IPS-18c (cell line): ENCODE measurements at regions not wholly inside any gene's neighbourhood (a gene's known extent, or its start where the extent isn't known, plus 50 kb on each side); places are given as distances from the start of the nearest gene placed in this dataset.

Experiments
- H3K4me3 ChIP-seq: 2 replicates; pipeline ENCODE4 v1.7.0; 2013; ENCODE audit warnings: low read depth, mild to moderate bottlenecking, low read length, moderate library complexity; ENCODE audit not compliant: insufficient read depth
- H3K9me3 ChIP-seq: one replicate; pipeline ENCODE4 v1.6.1; 2013; ENCODE audit warnings: mild to moderate bottlenecking, low read length, moderate library complexity; ENCODE audit not compliant: control insufficient read depth, insufficient read depth

DNA sequence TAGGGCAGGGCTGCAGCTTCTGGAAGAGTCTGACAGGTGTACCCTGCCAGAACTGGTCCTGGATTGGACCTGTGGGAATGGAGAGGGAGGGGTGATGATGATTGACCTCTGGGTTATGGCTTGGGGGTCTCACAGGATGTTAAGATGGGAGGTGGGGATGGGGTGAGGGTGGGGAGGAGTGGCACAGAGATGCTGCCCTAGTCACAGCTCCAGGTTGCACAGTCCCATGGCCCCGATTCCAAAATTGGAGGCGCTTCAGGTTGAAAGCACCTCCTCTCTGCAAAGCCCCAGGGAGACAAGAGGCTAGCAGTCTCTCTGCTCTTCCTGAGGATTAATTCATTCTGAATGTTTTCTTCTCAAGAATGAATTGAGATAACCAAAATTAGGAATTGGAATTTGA lies 101.4 kb downstream of the FAM43A start:
- H3K9me3 ChIP-seq, result no peaks in the 10 kb centered on the region

DNA sequence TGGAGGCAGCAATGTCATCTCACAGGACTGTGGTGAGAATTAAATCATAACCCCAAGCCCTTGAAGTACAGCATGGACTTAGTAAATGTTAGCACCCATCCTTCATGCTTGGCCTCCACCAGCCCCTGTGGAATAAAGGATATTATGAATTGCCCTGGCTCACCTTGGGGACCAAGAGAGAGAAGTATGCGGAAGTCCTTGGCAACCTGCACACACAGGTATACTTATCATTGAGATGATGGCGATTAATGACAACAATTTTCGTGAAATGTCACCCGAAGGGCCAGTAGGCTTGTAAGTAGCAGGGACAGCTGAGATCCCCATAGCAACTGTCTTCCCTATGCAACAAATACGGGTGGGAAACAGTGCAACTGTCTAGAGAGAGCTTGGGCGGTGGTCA lies 102.0 kb downstream of the FAM43A start:
- Histone ChIP-seq H3K4me3 (no peak overlapping the region), H3K9me3 (no peaks in the 10 kb centered on the region)

More for the DNA sequence above, 101.4 kb downstream of the FAM43A start:
- H3K4me3 ChIP-seq, result no peak overlapping the region

DNA sequence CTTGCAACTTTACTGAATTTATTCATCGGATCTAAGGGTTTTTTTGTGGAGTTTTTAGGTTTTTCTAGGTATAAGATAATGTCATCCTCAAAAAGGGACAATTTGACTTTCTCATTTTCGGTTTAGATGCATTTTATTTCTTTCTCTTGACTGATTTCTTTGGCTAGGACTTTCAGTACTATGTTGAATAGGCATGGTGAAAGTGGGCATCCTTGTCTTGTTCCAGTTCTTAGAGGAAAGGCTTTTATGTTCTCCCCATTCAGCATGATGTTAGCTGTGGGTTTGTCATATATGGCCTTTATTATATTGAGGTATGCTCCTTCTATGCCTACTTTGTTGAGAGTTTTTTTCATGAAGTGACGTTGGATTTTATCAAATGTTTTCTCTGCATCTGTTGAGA lies 106.7 kb downstream of the FAM43A start:
- Histone ChIP-seq H3K9me3 (no peaks in the 10 kb centered on the region), H3K4me3 (no peak overlapping the region)

DNA sequence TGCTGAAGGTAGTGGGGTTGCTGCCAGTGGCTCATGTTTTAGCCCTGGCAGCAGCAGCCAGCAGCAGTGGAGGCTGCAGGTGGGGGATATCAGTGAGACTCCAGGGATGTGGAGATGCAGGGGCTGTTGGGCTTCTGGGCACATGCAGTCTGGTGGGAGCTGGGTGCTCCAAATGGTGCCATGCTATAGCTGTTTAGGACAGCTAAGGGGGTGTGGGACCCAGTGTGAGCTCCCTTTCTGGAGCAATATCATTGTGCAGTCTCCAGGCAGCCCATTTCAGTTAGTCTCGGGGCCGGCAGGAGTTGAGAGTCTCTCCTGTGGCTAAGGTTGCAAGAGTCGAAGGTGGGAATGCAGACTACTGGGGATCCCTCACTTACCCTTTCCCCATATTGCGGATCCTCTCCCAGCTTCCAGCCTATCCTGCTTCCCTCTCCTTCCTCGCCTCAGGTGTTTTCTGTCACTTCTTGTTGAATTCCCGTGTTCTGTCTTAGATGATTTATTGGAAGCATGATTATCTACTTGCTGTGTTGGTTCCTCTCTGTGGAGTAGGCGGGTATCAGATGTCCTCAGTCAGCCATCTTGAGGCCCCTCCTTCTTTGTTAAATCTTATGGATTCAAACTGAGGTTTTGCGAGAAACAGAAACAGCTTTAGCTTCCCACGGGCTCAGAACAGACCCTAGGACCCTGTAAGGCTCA lies 112.0 kb downstream of the FAM43A start:
- Histone ChIP-seq H3K9me3 (no peaks in the 10 kb centered on the region), H3K4me3 (no peak overlapping the region)

DNA sequence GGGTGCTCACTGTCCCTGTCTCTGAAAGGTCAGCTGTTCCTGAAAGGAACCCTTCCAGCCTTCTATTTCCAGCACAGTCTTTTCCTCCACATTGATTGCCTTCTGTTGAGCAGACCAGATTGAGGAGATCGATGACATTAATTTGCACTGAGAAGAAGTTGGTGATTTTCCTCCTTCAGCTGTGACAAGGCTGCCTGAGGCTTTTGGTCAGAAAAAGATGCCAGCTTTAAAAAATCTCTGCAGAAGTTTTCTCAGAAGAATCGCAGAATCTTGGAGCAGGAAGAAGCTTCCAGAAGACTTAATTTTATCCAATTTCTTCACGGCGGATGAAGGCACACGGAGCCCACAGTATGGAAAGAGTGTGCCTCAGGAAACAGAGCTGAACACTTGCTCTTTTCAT lies 112.8 kb downstream of the FAM43A start:
- Histone ChIP-seq H3K4me3 (no peak overlapping the region), H3K9me3 (no peaks in the 10 kb centered on the region)

DNA sequence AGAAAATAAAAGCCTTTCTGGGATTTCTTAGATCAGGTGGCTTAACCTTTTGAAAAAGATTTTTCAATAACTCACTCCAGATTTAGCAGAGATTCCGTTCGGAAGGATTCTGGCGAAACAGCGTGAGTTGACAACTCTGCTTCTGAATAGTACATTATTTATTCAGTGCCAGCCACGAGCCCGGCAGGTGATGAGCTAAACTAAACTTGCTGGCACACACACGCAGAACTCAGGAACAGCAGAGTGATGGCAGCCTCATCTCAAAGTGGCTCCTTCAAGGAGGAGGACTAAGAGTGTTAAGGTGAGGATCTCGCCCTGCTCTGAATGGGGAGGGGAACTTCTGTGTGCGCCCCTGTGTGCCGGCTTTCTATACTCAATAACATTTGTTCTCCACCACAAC lies 114.3 kb downstream of the FAM43A start:
- Histone ChIP-seq H3K9me3 (no peaks in the 10 kb centered on the region), H3K4me3 (no peak overlapping the region)

DNA sequence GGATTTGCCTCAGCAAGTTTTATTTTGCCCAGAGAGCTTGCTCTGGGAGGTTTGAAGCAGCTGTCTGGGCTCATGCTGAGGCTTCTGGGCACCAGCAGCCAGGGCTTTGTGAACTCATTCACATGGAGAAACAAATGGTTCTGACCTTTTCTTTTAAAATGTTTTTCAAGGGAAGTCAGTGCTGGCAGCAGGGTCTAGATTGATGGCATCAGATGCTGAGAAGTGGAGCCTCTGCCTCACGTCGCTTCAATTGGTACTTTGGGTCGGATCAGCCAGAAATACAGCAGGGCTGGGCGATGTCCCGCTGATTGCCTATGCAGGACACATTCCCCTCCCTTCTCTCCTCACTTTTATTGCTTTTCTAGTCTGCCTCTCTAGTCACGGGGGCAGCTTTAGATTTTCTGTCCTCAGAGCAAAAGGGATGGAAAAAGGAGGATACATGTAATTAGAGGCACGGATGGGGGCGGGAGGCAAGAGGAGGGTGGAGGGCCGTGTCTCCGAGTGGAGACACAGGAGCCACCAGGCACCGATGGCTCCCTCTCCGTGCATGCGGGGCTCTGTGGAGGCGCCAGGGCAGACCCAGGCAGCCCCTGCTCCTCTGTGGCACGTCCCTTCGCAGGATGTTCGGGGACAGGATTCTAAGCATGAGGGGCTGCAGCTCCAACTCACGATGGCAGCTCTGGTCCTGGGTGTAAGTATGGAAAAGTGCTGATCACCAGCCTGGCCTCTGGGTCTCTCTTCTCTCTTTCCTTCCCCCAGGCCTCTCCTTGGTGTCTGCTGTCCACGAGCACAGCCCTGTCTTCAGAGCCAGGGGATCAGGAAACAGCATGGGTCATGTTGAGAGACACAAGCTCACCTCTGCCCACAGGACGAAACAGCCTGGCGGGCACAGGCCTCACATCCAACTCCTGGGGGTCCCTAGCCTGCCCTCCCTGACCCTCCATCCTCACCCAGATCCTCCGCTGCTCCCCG lies 116.1 kb downstream of the FAM43A start:
- H3K4me3 ChIP-seq, result no peak overlapping the region; the same call in 1 of the 2 replicates

DNA sequence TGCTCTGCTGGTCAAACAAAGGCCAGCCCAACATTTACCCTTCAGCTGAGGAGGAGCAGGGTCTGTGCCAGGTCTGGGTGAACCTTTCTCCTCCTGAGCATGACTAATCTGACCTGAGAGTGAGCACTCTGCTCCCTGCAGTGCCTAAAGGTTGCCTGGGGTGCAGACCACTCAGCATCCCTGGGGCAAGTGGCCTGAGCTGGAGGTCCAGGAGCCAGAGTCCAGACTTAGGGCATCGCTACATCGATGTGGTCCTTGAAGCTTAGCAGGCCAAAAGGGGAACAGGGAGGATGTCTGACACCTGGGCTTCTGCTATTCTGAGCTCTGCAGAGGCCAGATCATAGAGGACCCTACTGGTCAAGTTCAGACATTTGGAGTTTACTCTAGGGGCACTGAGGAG lies 119.1 kb downstream of the FAM43A start:
- Histone ChIP-seq H3K4me3 (no peak overlapping the region), H3K9me3 (no peaks in the 10 kb centered on the region)

More for the DNA sequence above, 116.1 kb downstream of the FAM43A start:
- H3K9me3 ChIP-seq, result no peaks in the 10 kb centered on the region

DNA sequence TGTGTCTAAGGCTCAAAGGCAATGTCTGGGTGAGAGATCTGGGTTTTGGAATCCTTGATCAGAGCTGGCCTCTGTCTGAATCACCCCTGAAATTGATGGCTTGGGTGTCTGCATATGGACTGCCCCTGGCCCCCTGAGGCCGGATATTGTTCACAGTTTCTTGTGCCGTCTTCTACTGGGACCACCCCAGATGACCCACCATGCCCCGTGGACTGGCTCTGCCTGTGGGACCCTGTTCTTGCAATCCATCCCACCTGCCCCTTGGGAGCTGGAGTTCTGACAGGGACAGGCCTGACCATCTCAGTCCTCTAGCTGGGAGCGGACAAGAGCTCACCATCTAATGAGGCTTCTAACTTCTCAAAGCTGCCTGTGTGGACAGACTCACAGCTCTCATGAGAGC lies 119.9 kb downstream of the FAM43A start:
- Histone ChIP-seq H3K9me3 (no peaks in the 10 kb centered on the region), H3K4me3 (no peak overlapping the region)

DNA sequence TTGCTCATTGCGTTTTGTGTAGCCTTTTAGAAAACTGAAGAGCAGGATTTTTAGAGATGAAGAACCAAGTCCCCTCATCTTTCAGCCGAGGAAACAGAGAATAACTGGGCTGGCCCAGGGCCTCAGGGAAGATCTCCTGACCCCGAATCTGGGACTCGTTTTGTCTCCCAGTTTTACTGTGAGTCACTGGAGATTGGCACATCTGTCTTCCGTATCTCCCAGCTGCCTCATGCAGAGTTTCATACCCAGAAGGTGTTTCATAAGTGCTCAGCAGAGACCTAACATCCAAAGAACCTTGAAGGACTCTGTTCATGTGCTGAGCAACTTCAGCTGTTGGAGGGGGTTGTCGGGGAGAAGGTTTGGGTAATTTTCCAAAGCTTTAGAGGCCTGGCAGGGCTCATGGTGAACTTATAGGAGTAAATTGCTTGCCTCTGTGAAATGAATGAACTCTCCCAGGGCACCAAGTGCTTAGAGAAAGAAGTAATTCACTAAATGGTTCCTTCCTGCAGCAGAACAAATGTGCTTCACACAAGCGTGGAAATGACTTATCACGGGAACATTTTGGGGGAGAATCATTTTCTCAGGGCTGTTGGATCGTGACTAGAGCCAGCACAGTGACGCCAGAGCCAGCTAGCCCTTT lies 121.4 kb downstream of the FAM43A start:
- Histone ChIP-seq H3K9me3 (no peaks in the 10 kb centered on the region), H3K4me3 (no peak overlapping the region)

DNA sequence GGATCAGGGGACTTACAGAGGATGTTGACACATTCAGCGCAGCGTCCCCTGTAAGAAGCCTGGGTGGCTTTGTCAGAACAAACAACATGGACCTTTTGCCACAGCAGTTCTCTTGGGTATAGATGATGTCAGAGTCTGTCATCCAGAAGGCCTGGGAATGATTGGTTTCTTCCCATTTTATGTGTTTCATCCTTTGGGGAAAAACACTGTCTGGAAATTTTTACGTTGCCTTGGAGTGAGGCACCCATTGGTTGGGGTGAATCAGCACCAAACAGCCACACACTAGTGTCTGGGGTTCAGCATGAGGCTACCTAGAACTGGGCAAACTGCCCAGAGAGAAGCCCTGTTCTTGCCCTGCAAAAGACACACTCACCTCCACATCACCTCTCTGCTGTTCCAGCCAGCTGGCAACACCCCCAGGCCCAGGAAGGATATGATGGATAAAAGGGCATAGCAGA lies 123.0 kb downstream of the FAM43A start:
- H3K4me3 ChIP-seq, result no peak overlapping the region
- H3K9me3 ChIP-seq, result no peaks in the 10 kb centered on the region

DNA sequence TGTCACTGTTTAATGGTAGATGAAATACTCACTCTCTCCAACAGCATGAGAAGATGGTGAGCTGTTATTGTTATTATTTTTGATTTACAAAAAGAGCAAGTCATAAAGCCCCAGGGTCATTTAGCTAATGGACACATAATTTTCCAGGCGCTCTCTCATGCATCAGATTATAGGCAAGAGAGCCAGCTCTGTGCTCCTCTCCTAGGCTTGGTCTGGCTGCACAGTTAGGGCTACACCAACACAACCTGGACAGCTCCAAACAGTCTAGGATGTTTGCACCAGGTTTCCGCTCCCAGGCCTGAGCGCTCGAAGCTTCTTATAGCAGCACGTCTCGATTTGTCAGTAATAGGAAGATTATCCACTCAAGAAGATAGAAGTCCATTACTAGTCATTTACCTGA lies 123.7 kb downstream of the FAM43A start:
- no peaks in the 10 kb centered on the region for H3K9me3 ChIP-seq
- H3K4me3 ChIP-seq, result no peak overlapping the region

DNA sequence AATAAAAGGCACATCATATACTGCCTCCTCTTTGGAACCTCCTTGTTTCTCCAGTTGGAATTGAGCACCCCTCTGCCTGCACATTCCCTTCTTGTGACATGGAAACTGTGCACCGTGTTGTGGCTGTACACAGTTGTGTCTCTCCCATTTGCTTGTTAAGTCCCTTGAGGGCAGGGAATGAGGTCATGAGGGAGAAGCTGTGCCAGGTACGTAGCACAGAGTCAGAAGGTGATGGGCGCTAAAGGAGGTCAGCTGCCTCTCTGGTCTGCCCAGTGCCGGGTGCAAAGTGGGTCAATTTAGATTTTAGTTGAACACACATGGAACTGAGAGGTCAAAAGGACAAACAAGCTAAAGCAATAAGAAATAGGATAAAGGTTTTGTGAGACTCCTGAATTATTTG lies 124.4 kb downstream of the FAM43A start:
- H3K9me3 ChIP-seq, result no peaks in the 10 kb centered on the region
- no peak overlapping the region for H3K4me3 ChIP-seq

DNA sequence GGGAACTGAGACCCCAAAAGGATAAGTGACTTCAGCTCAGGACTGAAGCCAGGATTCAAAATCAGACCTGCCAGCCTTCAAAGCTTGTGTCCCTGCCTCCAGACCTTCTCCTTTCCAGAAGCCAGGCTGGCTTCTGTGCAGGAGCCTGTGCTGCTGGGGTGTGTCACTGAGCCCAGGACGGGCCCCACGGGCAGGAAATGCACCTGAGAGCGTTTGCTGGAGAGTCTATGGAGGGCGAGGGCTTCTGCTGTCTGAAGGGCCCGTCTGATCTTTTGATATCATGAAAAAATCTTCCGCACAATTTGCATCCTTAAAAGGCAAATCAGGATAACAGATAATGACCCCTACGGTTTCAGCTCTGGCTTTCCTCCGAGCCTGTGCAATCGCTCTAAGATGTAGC lies 125.4 kb downstream of the FAM43A start:
- H3K9me3 ChIP-seq, result no peaks in the 10 kb centered on the region
- H3K4me3 ChIP-seq, result no peak overlapping the region

DNA sequence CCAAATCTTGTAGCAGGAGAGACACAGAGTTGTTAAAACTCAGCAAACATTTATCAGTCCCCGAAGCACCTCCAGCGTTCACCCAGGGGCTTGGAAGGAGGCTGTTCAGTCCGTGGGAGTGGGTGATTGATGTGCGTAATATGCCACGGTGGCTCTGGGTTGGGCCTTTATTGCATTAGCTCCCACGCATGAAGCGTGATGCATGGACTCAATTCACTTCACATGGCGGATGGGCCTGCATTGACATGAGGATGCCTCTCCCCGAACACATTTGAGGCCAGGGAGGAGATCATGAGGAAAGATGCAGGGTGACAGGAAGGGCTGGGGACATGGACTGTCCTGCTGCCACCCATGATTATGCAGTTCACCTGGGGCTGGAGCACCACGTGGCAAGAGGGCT lies 126.5 kb downstream of the FAM43A start:
- H3K4me3 ChIP-seq, result no peak overlapping the region
- H3K9me3 ChIP-seq, result no peaks in the 10 kb centered on the region

DNA sequence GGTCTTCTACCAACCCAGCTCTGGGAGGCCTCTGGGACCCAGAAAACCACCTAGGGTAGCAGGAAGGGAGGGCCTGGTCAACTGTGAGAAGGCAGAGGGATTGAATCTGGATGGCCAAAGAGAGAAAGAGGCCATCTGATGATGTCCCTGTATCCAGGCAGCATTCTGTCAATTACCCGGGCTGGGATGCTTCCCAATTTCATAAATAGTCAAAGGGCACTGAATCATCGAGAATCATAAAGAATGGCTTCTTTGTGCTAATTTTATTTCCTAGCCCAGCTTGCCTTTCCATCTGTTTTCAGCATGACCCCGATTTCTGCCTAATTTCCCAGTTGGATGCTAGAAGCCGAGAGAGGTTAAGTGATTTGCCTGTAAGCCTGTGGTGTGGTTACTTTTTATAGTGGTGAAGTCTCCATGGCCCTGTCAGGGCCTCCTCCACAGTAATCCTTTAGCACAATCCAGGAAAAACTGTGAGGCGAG lies 129.2 kb downstream of the FAM43A start:
- Histone ChIP-seq H3K9me3 (no peaks in the 10 kb centered on the region), H3K4me3 (no peak overlapping the region)

DNA sequence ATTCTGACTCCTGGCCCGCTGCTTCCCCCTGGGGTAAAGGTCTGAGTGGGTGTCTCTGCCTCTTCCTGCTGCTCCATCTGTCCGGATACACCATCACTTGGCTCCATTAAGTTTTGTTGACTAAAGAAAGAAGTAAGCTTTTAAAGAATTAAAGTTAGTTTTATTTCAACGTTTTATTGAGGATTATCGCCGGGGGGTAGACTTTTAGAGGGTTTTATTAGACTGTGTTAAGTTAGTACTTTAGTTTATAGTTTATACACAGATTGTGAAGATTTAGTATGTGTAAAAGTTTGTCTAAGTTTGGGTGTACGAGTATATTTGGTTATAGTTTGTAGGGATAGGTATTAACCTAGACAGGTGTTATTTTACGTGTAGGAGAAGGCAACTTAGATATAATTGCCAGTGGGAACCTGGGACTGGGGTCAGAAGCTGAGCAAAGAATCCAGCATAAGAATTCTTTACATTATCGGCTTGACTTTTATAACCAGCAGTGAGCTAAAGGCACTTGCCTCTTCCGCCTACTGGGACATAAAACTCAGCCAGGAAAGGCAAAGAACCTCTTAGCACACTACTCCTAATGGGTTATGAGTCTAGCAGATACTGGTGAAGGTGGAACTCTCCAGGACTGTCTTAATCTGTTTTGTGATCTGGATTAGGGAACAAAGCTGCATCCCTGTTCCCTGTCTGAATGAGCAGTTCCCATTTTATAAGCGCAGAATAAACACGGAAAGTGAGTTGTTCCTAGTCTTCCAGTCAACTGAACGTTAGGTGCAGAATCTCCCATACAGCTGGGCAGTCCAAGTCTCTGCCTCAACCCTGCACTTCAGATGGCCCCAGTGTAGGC lies 131.3 kb downstream of the FAM43A start:
- no peaks in the 10 kb centered on the region for H3K9me3 ChIP-seq
- H3K4me3 ChIP-seq, result no peak overlapping the region
